Astrocyte of the cerebellum (primary cell): ENCODE measurements at regions not wholly inside any gene's neighbourhood (a gene's known extent, or its start where the extent isn't known, plus 50 kb on each side); places are given as distances from the start of the nearest gene placed in this dataset.

ENCODE experiments used
- DNase-seq: peaks from one replicate; pipeline ENCODE4 v3.0.0-alpha.2; 2011; ENCODE audit warnings: low read depth
- H3K4me3 ChIP-seq: 2 replicates; pipeline ENCODE4 v1.5.1; 2011; ENCODE audit warnings: mild to moderate bottlenecking, low read depth, low read length, moderate library complexity
- CTCF ChIP-seq: IDR thresholded peaks from 2 replicates; pipeline ENCODE4 v1.5.1; 2012; ENCODE audit warnings: low read length, low read depth, moderate library complexity, mild to moderate bottlenecking; ENCODE audit errors: missing control alignments
- in situ Hi-C: cut with HindIII; loops from 2 replicates; pipeline ENCODE4 v1.10.0; 2017; ENCODE audit warnings: low sequenced_read_pairs

GRCh38 chr1:5812295-5812694, 179.9 kb downstream of the NPHP4 start:
- no peak for DNase-seq
- in situ Hi-C loops = no loop called here
- TF ChIP-seq CTCF = no peak
- no peak overlapping the region for H3K4me3 ChIP-seq

- no peak for DNase-seq
- in situ Hi-C loops = no loop called here
- TF ChIP-seq CTCF = no peak
- H3K4me3 ChIP-seq = no peak overlapping the region
Observed at GRCh38 chr1:5811419-5811818, 180.8 kb downstream of the NPHP4 start.

GRCh38 chr1:5810553-5811270, 181.5 kb downstream of the NPHP4 start:
- no peak for DNase-seq
- TF ChIP-seq CTCF = no peak
- in situ Hi-C loops = no loop called here

GRCh38 chr1:5810131-5810530, 182.1 kb downstream of the NPHP4 start:
- in situ Hi-C loops = no loop called here
- DNase-seq = no peak
- TF ChIP-seq CTCF = no peak
- H3K4me3 ChIP-seq = no peak overlapping the region

More at GRCh38 chr1:5810553-5811270, 181.5 kb downstream of the NPHP4 start:
- no peak overlapping the region for H3K4me3 ChIP-seq

- TF ChIP-seq CTCF = no peak
- DNase-seq = no peak
- in situ Hi-C loops = no loop called here
Observed at GRCh38 chr1:5809207-5809788, 182.9 kb downstream of the NPHP4 start.

GRCh38 chr1:5803851-5804250, 188.4 kb downstream of the NPHP4 start:
- H3K4me3 ChIP-seq = no peak overlapping the region
- no peak for DNase-seq
- in situ Hi-C loops = no loop called here
- no peak for TF ChIP-seq CTCF

More at GRCh38 chr1:5809207-5809788, 182.9 kb downstream of the NPHP4 start:
- H3K4me3 ChIP-seq = no peak overlapping the region
